Spleen (tissue), 11 donors: ENCODE measurements at regions not wholly inside any gene's neighbourhood (a gene's known extent, or its start where the extent isn't known, plus 50 kb on each side); places are given as distances from the start of the nearest gene placed in this dataset.

ENCODE experiments used
- DNase-seq: peaks from one replicate; pipeline ENCODE4 v3.0.0-alpha.2; 2020
- H3K27ac ChIP-seq, 8 donors: fragments of 200-600 bp; sonication (generic) in 7 of 8; 1 replicate in 4 of 8; 2 replicates in 4 of 8; pipeline versions ENCODE4 v1.5.0 to v1.8.0; 2016 to 2021; ENCODE audit warnings: inconsistent platforms in 4 of 8, mild to moderate bottlenecking in 4 of 8, moderate library complexity in 1 of 8
- H3K27me3 ChIP-seq, 7 donors: fragments of 200-600 bp; sonication (generic) in 6 of 7; replicated peaks in 1 of 7; 1 replicate in 4 of 7; 2 replicates in 3 of 7; pipeline versions ENCODE4 v1.5.0 to v1.8.0; 2016 to 2021; ENCODE audit warnings: inconsistent platforms in 3 of 7, mild to moderate bottlenecking in 1 of 7
- H3K36me3 ChIP-seq, 6 donors: fragments of 200-600 bp; sonication (generic) in 5 of 6; 1 replicate in 4 of 6; 2 replicates in 2 of 6; pipeline versions ENCODE4 v1.5.0 to v1.8.0; 2016 to 2021; ENCODE audit warnings: inconsistent platforms in 2 of 6
- H3K4me1 ChIP-seq, 6 donors: fragments of 200-600 bp; sonication (generic) in 5 of 6; 1 replicate in 3 of 6; 2 replicates in 3 of 6; pipeline versions ENCODE4 v1.5.0 to v1.8.0; 2016 to 2021; ENCODE audit warnings: inconsistent platforms in 3 of 6
- H3K4me3 ChIP-seq, 8 donors: fragments of 200-600 bp; sonication (generic) in 7 of 8; 1 replicate in 4 of 8; 2 replicates in 4 of 8; pipeline versions ENCODE4 v1.5.0 to v1.8.0; 2016 to 2021; ENCODE audit warnings: inconsistent platforms in 4 of 8, mild to moderate bottlenecking in 4 of 8, moderate library complexity in 2 of 8
- H3K9me3 ChIP-seq, 8 donors: fragments of 200-600 bp; sonication (generic) in 7 of 8; 1 replicate in 4 of 8; 2 replicates in 4 of 8; pipeline versions ENCODE4 v1.5.0 to v1.8.0; 2016 to 2021; ENCODE audit warnings: inconsistent platforms in 4 of 8
- POLR2A ChIP-seq, 3 donors: fragments of 450-650 bp; IDR thresholded peaks; one replicate each; pipeline ENCODE4 v1.5.1; 2017; ENCODE audit warnings: antibody characterized with exemption in 3 of 3, mild to moderate bottlenecking in 1 of 3
- POLR2AphosphoS5 ChIP-seq, 3 donors: sonication (generic); formaldehyde crosslinking; IDR thresholded peaks; one replicate each; pipeline ENCODE4 v1.5.1; 2017; ENCODE audit warnings: antibody characterized with exemption in 3 of 3
- WGBS, 5 donors: extraction: QIAGEN DNeasy Blood & Tissue Kit in 3 of 5; methylation state at CpG; one replicate each; pipeline versions ENCODE4 v1.1.5 to v1.1.7; 2013 to 2018; 5-methylcytosine and 5-hydroxymethylcytosine counted together
- intact Hi-C: fragments of 100-400 bp; cut with DNase I; formaldehyde crosslinking; loops from one replicate; pipeline ENCODE4 v1.15.0; 2023; ENCODE audit warnings: low total_unique reads
- TF ChIP-seq, protein P1 (sequence below), 11 experiments: fragments of 200-600 bp in 7 of 11; fragments of 450-650 bp in 4 of 11; sonication (generic) in 4 of 11; IDR thresholded peaks in 8 of 11; conservative IDR thresholded peaks in 3 of 11; 1 replicate in 7 of 11; 2 replicates in 4 of 11; pipeline versions ENCODE4 v1.4.0 to v1.8.0; 2016 to 2021; ENCODE audit warnings: antibody characterized with exemption in 11 of 11, inconsistent platforms in 4 of 11, mild to moderate bottlenecking in 1 of 11
- donor health status: healthy with polysubstance abuse.
- donor health status: DM: no; HTN: no; CAD: no; lungs with moderate emphysema.
- donor health status: DM: no; HTN: no; CAD: no.
- donor health status: Bipolar disorder and iron deficiency.
- donor health status: healthy.
- donor health status: DM: no; HTN: no; CAD: no.
- donor health status: DM: yes; HTN: yes; CAD: no.

DNA sequence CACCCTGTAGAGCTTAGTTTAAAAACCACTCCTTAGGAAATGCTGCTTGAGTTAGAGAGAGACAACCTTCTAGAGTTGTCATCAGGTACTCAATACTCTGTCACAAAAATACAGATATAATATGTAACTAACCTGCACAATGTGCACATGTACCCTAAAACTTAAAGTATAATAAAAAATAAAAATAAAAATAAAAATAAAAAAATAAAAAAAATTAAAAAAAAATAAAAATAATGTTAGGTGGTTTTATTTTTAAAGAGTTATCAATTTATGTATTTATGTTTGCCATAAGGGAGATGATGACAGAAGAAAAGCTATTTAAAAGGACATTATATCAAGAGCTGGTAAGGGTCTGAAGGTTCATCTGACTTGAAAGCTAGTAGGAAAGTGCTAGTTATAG, 397.9 kb downstream of the TMA16 start:
- intact Hi-C loops: no loop called here

DNA sequence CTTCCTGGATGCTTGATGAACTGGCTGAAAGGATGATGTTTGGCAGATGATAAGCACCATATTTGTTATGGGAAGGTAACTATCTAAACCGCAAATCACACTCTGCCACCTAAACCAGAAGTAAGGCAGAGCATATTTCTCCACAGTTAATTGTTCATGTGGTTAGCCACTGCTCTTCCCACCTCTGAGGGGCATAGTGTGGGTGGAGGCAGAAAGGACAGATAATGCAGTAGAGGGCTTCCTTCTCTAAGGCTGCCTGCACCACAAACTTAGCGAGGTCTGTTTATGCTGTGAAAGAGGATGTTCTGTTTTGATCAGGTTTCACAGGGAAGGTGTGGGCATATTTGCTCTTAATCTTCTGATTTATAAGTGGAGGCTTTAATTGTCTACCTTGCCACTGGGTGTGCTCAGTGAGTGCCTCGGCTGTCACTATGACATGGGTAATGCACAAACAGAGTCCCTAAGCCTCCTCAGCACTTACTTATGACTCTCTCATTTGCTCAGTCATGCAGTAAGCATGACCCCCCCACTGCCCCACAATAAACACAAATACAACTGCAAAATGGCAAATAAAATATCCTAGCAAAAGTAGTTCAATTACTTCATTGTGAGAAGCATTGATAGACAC, 401.0 kb downstream of the TMA16 start:
- H3K4me1 ChIP-seq: no peaks in the 10 kb centered on the region
- H3K4me3 ChIP-seq: no peak overlapping the region
- TF ChIP-seq POLR2AphosphoS5 (IDR thresholded peaks at IDR 0.05): no peak
- no peak for TF ChIP-seq POLR2A (IDR thresholded peaks at IDR 0.05)
- TF ChIP-seq, protein P1, sequence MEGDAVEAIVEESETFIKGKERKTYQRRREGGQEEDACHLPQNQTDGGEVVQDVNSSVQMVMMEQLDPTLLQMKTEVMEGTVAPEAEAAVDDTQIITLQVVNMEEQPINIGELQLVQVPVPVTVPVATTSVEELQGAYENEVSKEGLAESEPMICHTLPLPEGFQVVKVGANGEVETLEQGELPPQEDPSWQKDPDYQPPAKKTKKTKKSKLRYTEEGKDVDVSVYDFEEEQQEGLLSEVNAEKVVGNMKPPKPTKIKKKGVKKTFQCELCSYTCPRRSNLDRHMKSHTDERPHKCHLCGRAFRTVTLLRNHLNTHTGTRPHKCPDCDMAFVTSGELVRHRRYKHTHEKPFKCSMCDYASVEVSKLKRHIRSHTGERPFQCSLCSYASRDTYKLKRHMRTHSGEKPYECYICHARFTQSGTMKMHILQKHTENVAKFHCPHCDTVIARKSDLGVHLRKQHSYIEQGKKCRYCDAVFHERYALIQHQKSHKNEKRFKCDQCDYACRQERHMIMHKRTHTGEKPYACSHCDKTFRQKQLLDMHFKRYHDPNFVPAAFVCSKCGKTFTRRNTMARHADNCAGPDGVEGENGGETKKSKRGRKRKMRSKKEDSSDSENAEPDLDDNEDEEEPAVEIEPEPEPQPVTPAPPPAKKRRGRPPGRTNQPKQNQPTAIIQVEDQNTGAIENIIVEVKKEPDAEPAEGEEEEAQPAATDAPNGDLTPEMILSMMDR (IDR thresholded peaks at IDR 0.05 in 8 of 11, conservative IDR thresholded peaks at IDR 0.05 in 3 of 11): no peak
- no peaks in the 10 kb centered on the region for H3K27me3 ChIP-seq
- no peaks in the 10 kb centered on the region for H3K9me3 ChIP-seq
- no peaks in the 10 kb centered on the region for H3K36me3 ChIP-seq
- DNase-seq: no peak
- 35 to 50% (median 41%) methylated on average over 3 of the region's 3 CpGs for WGBS, 5 donors
- no peak overlapping the region for H3K27ac ChIP-seq
- intact Hi-C loops: no loop called here

More for the DNA sequence above, 397.9 kb downstream of the TMA16 start:
- Histone ChIP-seq H3K9me3 (no peaks in the 10 kb centered on the region), H3K4me1 (no peaks in the 10 kb centered on the region), H3K4me3 (no peak overlapping the region), H3K27ac (no peak overlapping the region), H3K27me3 (no peaks in the 10 kb centered on the region), H3K36me3 (no peaks in the 10 kb centered on the region)
- DNase-seq: no peak
- no peak for TF ChIP-seq POLR2AphosphoS5 (IDR thresholded peaks at IDR 0.05)
- TF ChIP-seq POLR2A (IDR thresholded peaks at IDR 0.05): no peak
- TF ChIP-seq, protein P1 (IDR thresholded peaks at IDR 0.05 in 8 of 11, conservative IDR thresholded peaks at IDR 0.05 in 3 of 11): no peak

DNA sequence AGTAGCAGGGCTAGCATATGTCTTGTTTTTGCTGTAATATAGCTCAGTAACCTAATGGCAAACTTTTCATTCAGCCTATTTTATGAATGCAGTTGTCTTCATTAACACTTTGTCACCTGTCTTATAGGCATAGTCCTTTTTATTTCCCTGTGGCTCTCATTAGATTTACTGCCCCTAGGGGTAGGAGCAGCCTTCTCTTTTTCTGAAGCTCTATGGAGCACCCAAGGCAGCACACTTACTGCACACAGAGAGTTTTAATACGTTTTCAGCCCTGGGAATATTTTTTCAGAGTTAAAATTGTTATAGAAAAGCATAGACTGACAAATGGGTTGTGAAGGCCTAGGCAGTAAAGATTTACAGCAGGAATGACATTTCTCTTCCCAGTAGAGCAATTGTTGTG, 406.8 kb downstream of the TMA16 start:
- Histone ChIP-seq H3K9me3 (no peaks in the 10 kb centered on the region), H3K27ac (no peak overlapping the region), H3K36me3 (no peaks in the 10 kb centered on the region), H3K4me1 (no peaks in the 10 kb centered on the region), H3K27me3 (no peaks in the 10 kb centered on the region), H3K4me3 (no peak overlapping the region)
- intact Hi-C loops: no loop called here
- DNase-seq: no peak
- TF ChIP-seq POLR2A (IDR thresholded peaks at IDR 0.05): no peak
- no peak for TF ChIP-seq POLR2AphosphoS5 (IDR thresholded peaks at IDR 0.05)
- TF ChIP-seq, protein P1 (IDR thresholded peaks at IDR 0.05 in 8 of 11, conservative IDR thresholded peaks at IDR 0.05 in 3 of 11): no peak
- 23 to 52% (median 37%) methylated on average over 1 of the region's 1 CpG for WGBS, 5 donors

DNA sequence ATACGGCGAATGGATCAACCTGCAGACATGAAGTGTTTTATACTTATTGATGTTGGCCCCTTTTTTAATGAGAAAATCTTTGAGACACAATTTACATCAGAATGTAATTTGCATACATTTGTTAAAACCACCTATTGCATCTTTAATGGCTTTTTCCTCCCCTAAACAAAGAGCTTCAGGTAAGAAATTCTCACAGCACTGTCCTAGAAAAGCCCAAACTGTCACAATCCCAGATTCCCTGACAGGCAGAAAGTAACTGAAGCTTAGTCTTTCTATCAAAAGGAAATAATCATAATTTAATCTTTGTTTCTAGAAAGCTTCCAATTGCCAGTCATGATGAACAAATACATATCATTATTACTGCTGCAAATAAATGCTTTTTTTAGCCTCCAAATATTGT, 407.9 kb downstream of the TMA16 start:
- Histone ChIP-seq H3K9me3 (no peaks in the 10 kb centered on the region), H3K27me3 (no peaks in the 10 kb centered on the region), H3K36me3 (no peaks in the 10 kb centered on the region), H3K4me1 (no peaks in the 10 kb centered on the region), H3K27ac (no peak overlapping the region), H3K4me3 (no peak overlapping the region)
- WGBS, 5 donors: 79 to 94% (median 85%) methylated on average over 2 of the region's 2 CpGs
- DNase-seq: no peak
- TF ChIP-seq POLR2A (IDR thresholded peaks at IDR 0.05): no peak
- intact Hi-C loops: no loop called here

DNA sequence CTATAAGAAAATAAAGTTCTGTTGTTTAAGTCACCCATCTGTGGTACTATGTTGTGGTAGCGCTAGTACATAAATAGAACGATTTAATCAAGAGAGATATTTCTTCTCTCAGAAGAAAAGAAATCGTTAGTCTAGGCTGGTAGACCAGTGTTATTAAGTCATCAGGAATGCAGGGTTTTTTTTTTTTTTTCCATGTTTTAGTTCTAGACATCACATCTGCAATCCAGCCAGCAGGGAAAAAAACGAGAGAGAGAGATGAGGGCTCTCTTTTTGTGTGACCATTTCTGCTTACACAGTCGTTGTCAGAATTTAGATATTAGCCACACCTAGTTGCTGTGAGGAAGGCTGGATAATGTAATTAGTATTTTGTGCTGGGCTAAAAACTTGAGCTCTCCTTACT, 417.4 kb downstream of the TMA16 start:
- intact Hi-C loops: no loop called here
- H3K4me1 ChIP-seq: no peaks in the 10 kb centered on the region
- no peak for DNase-seq
- H3K9me3 ChIP-seq: no peaks in the 10 kb centered on the region
- 67 to 80% (median 74%) methylated on average over 5 of the region's 5 CpGs for WGBS, 5 donors
- TF ChIP-seq, protein P1 (IDR thresholded peaks at IDR 0.05 in 8 of 11, conservative IDR thresholded peaks at IDR 0.05 in 3 of 11): no peak
- TF ChIP-seq POLR2A (IDR thresholded peaks at IDR 0.05): no peak
- no peak for TF ChIP-seq POLR2AphosphoS5 (IDR thresholded peaks at IDR 0.05)
- no peak overlapping the region for H3K27ac ChIP-seq
- no peaks in the 10 kb centered on the region for H3K36me3 ChIP-seq
- no peaks in the 10 kb centered on the region for H3K27me3 ChIP-seq
- H3K4me3 ChIP-seq: no peak overlapping the region
